GM12878 (cell line): ENCODE measurements at regions not wholly inside any gene's neighbourhood (a gene's known extent, or its start where the extent isn't known, plus 50 kb on each side); places are given as distances from the start of the nearest gene placed in this dataset.

Source experiments
- ATAC-seq: fragments of 200-7000 bp; cut with Tn5 transposase; 3 replicates; pipeline ENCODE4 v1.9.1; 2020; ENCODE audit warnings: mild to moderate bottlenecking, moderate library complexity
- BruUV-seq: library from RNA; stranded (reverse); fragments of 400-500 nt; replicated peaks from 2 replicates; lab custom pipeline; 2021; lab: Mats Ljungman, UMichigan
- CTCF ChIA-PET: fragments of 300-600 bp; sonication (Branson Sonifier 250); formaldehyde crosslinking; extraction: SDS; loops from one replicate; lab custom pipeline; 2021; ENCODE audit warnings: inconsistent platforms; lab: Yijun Ruan, JAX
- POLR2A ChIA-PET: fragments of 350-600 bp; formaldehyde crosslinking; extraction: SDS; loops from one replicate; lab custom pipeline; 2021; ENCODE audit warnings: inconsistent platforms; lab: Charles Lee
- RAD21 ChIA-PET: fragments of 300-600 bp; sonication (Branson Sonifier 250); formaldehyde crosslinking; loops from one replicate; lab custom pipeline; 2023; ENCODE audit warnings: antibody characterized with exemption; ENCODE audit not compliant: unreplicated experiment; lab: Charles Lee
- SMC1A ChIA-PET: fragments of 300-600 bp; sonication (Branson Sonifier 250); formaldehyde crosslinking; loops from one replicate; lab custom pipeline; 2023; ENCODE audit not compliant: unreplicated experiment, uncharacterized antibody; lab: Charles Lee
- DNase-seq: peaks from one replicate; pipeline ENCODE4 v3.0.0-alpha.2; 2011; ENCODE audit warnings: low read depth, low spot score
- FAIRE-seq: peaks from 3 replicates; lab custom pipeline; 2011; peaks lifted over from hg19 to GRCh38; lab: Jason Lieb, UNC
- H2AFZ ChIP-seq: 2 replicates; pipeline ENCODE4 v1.6.0; 2011; ENCODE audit warnings: low read depth, low read length, control low read depth; ENCODE audit not compliant: control insufficient read depth
- H3K27ac ChIP-seq: 2 replicates; pipeline ENCODE4 v1.5.1; 2011; ENCODE audit warnings: control low read depth; ENCODE audit not compliant: control insufficient read depth, insufficient read depth
- H3K27me3 ChIP-seq, 2 experiments: replicated peaks in 1 of 2; 2 replicates each; pipeline versions ENCODE4 v1.6.0 to v1.6.1; 2011; ENCODE audit warnings: low read length in 1 of 2; ENCODE audit not compliant: control insufficient read depth in 2 of 2, insufficient read depth in 2 of 2
- H3K36me3 ChIP-seq, 2 experiments: 2 replicates each; pipeline ENCODE4 v1.5.1; 2011; ENCODE audit warnings: low read length in 1 of 2; ENCODE audit not compliant: control insufficient read depth in 2 of 2, insufficient read depth in 2 of 2
- H3K4me1 ChIP-seq: 2 replicates; pipeline ENCODE4 v1.6.1; 2011; ENCODE audit warnings: mild to moderate bottlenecking, low read length, moderate library complexity, mixed read lengths; ENCODE audit not compliant: control insufficient read depth, insufficient read depth
- H3K4me2 ChIP-seq: 2 replicates; pipeline ENCODE4 v1.6.0; 2011; ENCODE audit warnings: control low read depth; ENCODE audit not compliant: control insufficient read depth, insufficient read depth
- H3K4me3 ChIP-seq: fragments of 200-600 bp; sonication (generic); 2 replicates; pipeline ENCODE4 v1.5.1; 2016
- H3K79me2 ChIP-seq: 2 replicates; pipeline ENCODE4 v1.6.0; 2011; ENCODE audit warnings: low read length; ENCODE audit not compliant: control insufficient read depth, insufficient read depth
- H3K9ac ChIP-seq: 2 replicates; pipeline ENCODE4 v1.8.0; 2011; ENCODE audit warnings: low read length, control low read depth, mixed read lengths; ENCODE audit not compliant: control insufficient read depth, insufficient read depth
- H3K9me3 ChIP-seq: replicated peaks from 3 replicates; pipeline ENCODE4 v1.5.1; 2011; ENCODE audit warnings: mild to moderate bottlenecking, low read length; ENCODE audit not compliant: control insufficient read depth, insufficient read depth
- H4K20me1 ChIP-seq: 2 replicates; pipeline ENCODE4 v1.6.0; 2011; ENCODE audit not compliant: control insufficient read depth, insufficient read depth
- ATF2 ChIP-seq: IDR thresholded peaks from 2 replicates; pipeline ENCODE4 v1.6.1; 2012; ENCODE audit warnings: low read length, inconsistent platforms
- BCL11A ChIP-seq: IDR thresholded peaks from 2 replicates; pipeline ENCODE4 v1.6.1; 2011; ENCODE audit warnings: low read depth, low read length
- CHD4 ChIP-seq: fragments of 200-600 bp; sonication (generic); IDR thresholded peaks from 2 replicates; pipeline ENCODE4 v1.6.1; 2016; ENCODE audit warnings: mild to moderate bottlenecking
- E2F8 ChIP-seq: fragments of 450-650 bp; IDR thresholded peaks from 2 replicates; pipeline ENCODE4 v1.6.1; 2018; ENCODE audit warnings: mild to moderate bottlenecking, low read depth, moderate library complexity; ENCODE audit not compliant: partially characterized antibody
- EED ChIP-seq: sonication (generic); IDR thresholded peaks from 2 replicates; pipeline ENCODE4 v1.6.1; 2016; ENCODE audit warnings: antibody characterized with exemption, low read depth
- EGR1 ChIP-seq, 2 experiments: IDR thresholded peaks; 1 replicate in 1 of 2; 2 replicates in 1 of 2; pipeline ENCODE4 v1.6.1; 2011 to 2012; ENCODE audit warnings: low read depth in 2 of 2, low read length in 2 of 2, borderline replicate concordance in 1 of 2, mild to moderate bottlenecking in 1 of 2, moderate library complexity in 1 of 2
- EP300 ChIP-seq, 2 experiments: fragments of 150-350 bp in 1 of 2; IDR thresholded peaks; 2 replicates each; pipeline ENCODE4 v1.6.1; 2011 to 2012; ENCODE audit warnings: low read depth in 2 of 2, low read length in 2 of 2, borderline replicate concordance in 1 of 2, improper control_type of control experiment in 1 of 2, inconsistent platforms in 1 of 2; ENCODE audit not compliant: control insufficient read depth in 1 of 2
- ESRRA ChIP-seq: IDR thresholded peaks from 2 replicates; pipeline ENCODE4 v1.6.1; 2012; ENCODE audit warnings: mild to moderate bottlenecking, low read length, improper control_type of control experiment
- HDGF ChIP-seq: fragments of 450-650 bp; IDR thresholded peaks from 2 replicates; pipeline ENCODE4 v1.6.1; 2016; ENCODE audit warnings: antibody characterized with exemption
- KLF5 ChIP-seq: fragments of 450-650 bp; IDR thresholded peaks from 2 replicates; pipeline ENCODE4 v1.6.1; 2014; ENCODE audit warnings: mild to moderate bottlenecking; ENCODE audit not compliant: partially characterized antibody
- MEF2B ChIP-seq: fragments of 450-650 bp; IDR thresholded peaks from 2 replicates; pipeline ENCODE4 v1.6.1; 2018; ENCODE audit warnings: mild to moderate bottlenecking, moderate library complexity; ENCODE audit not compliant: partially characterized antibody, poor library complexity, severe bottlenecking
- MTA3 ChIP-seq: IDR thresholded peaks from 2 replicates; pipeline ENCODE4 v1.6.1; 2012; ENCODE audit warnings: low read length, inconsistent platforms, borderline replicate concordance
- NR2C1 ChIP-seq: fragments of 450-650 bp; IDR thresholded peaks from 2 replicates; pipeline ENCODE4 v1.6.1; 2017; ENCODE audit warnings: antibody characterized with exemption, mild to moderate bottlenecking, moderate library complexity
- NRF1 ChIP-seq: conservative IDR thresholded peaks from 2 replicates; pipeline ENCODE4 v1.6.1; 2011; ENCODE audit warnings: mild to moderate bottlenecking, low read depth, low read length, improper control_type of control experiment
- POLR2AphosphoS2 ChIP-seq: IDR thresholded peaks from 2 replicates; pipeline ENCODE4 v1.6.1; 2011; ENCODE audit warnings: low read depth, mild to moderate bottlenecking, low read length, improper control_type of control experiment, moderate library complexity
- ZBED1 ChIP-seq: IDR thresholded peaks from 2 replicates; pipeline ENCODE4 v1.6.1; 2016; ENCODE audit warnings: borderline replicate concordance
- WGBS: methylation state at CpG from one replicate; pipeline ENCODE4 v1.1.6; 2016; ENCODE audit warnings: low lambda C conversion rate; ENCODE audit not compliant: insufficient replicate concordance, insufficient coverage; ENCODE audit errors: missing lambda C conversion rate; 5-methylcytosine and 5-hydroxymethylcytosine counted together
- in situ Hi-C: fragments of 300-500 bp; cut with MboI; formaldehyde crosslinking; loops from 9 replicates; pipeline ENCODE4 v1.14.3; 2018; ENCODE audit warnings: mixed read lengths
- intact Hi-C: fragments of 100-400 bp; cut with micrococcal nuclease; formaldehyde crosslinking; loops from one replicate; pipeline ENCODE4 v1.14.2; 2022; ENCODE audit not compliant: unreplicated experiment
- TF ChIP-seq, protein P1 (sequence below): fragments of 450-650 bp; IDR thresholded peaks from 2 replicates; pipeline ENCODE4 v1.6.1; 2017; ENCODE audit warnings: mild to moderate bottlenecking

DNA sequence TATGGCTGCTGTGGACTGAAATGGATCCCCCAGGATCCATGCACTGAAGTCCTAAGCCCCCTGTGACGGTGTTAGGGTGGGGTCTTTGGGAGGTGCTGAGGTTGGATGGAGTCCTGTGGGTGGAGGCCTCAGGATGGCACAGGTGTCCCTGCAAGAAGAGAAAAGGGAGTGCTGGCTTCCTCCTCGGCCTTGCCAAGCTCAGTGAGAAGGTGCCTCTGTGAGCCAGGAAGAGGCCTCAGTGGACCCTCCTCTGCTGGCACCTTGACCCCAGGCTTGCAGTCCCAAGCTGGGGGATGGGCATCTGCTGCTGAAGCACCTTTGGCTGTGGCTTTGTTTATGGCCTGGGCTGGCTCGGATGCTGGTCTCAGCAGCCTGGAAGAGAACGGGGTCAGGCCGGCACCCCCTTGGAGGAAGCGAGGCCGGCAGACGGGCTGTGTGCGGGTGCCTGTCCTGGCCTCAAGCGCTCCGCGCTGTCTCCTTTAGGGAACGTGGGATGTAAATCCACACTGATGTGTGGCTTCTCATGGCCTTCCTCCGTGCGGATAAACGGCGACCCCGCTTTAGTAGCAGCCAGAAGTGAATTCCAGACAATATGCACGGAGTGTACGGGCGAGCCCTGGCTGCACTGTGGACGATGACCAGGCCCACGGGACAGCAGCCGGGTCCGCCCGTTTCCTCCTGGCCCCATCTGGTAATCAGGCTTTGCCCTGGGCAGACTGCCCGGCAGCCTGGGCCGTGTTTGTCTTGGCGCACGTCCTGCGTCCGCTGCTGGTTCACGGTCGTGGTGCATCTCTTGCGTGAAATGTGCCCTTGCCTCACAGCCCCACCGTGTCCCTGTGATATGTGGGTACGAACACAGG, 182.6 kb downstream of the ERMARD start (continued):
- TF ChIP-seq KLF5 (no peak), POLR2AphosphoS2 (no peak), NRF1 (no peak)

DNA sequence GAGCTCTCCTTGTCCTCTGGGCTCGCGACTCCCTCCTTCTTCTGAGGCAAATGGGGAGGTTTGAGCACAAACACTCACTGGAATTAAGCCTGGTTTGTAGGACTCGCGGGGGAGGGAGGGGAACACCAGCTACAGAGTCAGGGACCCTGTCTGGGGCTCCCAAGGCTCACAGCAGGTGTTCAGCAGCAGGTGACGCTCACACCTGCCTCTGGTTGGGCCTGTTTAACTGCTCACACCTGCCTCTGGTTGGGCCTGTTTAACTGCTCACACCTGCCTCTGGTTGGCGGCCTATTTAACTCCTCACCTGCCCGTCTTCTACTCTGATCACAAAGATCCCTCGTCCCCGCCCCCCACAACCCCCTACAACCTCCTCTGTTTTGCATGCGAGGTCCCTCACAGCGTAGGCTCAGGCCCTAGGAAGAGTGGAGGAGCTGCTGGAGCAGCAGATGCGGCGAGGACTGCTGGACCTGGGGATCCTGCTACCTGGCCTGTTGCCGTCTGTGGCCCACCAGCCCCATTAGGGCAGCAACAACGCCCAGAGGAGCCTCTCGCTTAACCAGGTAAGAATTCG, 181.9 kb downstream of the ERMARD start:
- no peaks in the 10 kb centered on the region; the same call in 2 of the 3 replicates for H3K9me3 ChIP-seq
- no peaks in the 10 kb centered on the region for H4K20me1 ChIP-seq
- 54% methylated on average over 17 of the region's 17 CpGs for WGBS
- CTCF ChIA-PET, result interaction anchor here (1.0 kb wide), 1 partner anchor 101 kb away, joined by 3 read pairs; no protein-coding TSS in a partner anchor
- intact Hi-C loops (no loop called here), in situ Hi-C loops (no loop called here)
- no peak overlapping the region for H3K9ac ChIP-seq
- H2AFZ ChIP-seq, result no peak overlapping the region
- SMC1A ChIA-PET, result no interaction called here
- DNase-seq (no peak), FAIRE-seq (no peak), ATAC-seq (no peak)
- RAD21 ChIA-PET, result no interaction called here
- no peak overlapping the region for H3K4me2 ChIP-seq
- no peak overlapping the region for H3K27ac ChIP-seq
- H3K4me3 ChIP-seq, result no peak overlapping the region
- POLR2A ChIA-PET, result no interaction called here
- H3K27me3 ChIP-seq, result no peaks in the 10 kb centered on the region
- no peaks in the 10 kb centered on the region for H3K4me1 ChIP-seq
- no peaks in the 10 kb centered on the region for H3K36me3 ChIP-seq
- no peaks in the 10 kb centered on the region for H3K79me2 ChIP-seq
- no TSS peak for BruUV-seq
- TF ChIP-seq BCL11A (no peak), E2F8 (no peak), ESRRA (no peak), MEF2B (no peak), HDGF (no peak), EED (no peak), NR2C1 (no peak), MTA3 (no peak), EP300 (IDR thresholded peaks at IDR 0.05; ENCODE audit: borderline replicate concordance in 1 of 2, control insufficient read depth in 1 of 2, low read depth in 2 of 2, low read length in 2 of 2) (no peak), EGR1 (IDR thresholded peaks at IDR 0.05; ENCODE audit: borderline replicate concordance in 1 of 2, low read depth in 2 of 2, low read length in 2 of 2) (no peak), ATF2 (no peak), ZBED1 (no peak), CHD4 (no peak)
- TF ChIP-seq, protein P1, sequence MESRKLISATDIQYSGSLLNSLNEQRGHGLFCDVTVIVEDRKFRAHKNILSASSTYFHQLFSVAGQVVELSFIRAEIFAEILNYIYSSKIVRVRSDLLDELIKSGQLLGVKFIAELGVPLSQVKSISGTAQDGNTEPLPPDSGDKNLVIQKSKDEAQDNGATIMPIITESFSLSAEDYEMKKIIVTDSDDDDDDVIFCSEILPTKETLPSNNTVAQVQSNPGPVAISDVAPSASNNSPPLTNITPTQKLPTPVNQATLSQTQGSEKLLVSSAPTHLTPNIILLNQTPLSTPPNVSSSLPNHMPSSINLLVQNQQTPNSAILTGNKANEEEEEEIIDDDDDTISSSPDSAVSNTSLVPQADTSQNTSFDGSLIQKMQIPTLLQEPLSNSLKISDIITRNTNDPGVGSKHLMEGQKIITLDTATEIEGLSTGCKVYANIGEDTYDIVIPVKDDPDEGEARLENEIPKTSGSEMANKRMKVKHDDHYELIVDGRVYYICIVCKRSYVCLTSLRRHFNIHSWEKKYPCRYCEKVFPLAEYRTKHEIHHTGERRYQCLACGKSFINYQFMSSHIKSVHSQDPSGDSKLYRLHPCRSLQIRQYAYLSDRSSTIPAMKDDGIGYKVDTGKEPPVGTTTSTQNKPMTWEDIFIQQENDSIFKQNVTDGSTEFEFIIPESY, result no peak
